A549 (cell line): ENCODE measurements at regions not wholly inside any gene's neighbourhood (a gene's known extent, or its start where the extent isn't known, plus 50 kb on each side); places are given as distances from the start of the nearest gene placed in this dataset.

Experiments
- ATAC-seq, 2 experiments: fragments of 200-7000 bp in 1 of 2; fragments of >200 bp in 1 of 2; cut with Nextera tagmentation in 1 of 2; cut with Tn5 transposase in 1 of 2; 3 replicates each; pipeline versions ENCODE4 v1.8.0 to v1.9.1; 2018 to 2020; ENCODE audit warnings: mild to moderate bottlenecking in 1 of 2, moderate library complexity in 1 of 2
- CTCF ChIA-PET: fragments of 300-600 bp; sonication (Branson Sonifier 250); formaldehyde crosslinking; extraction: SDS; loops from one replicate; lab custom pipeline; 2021; ENCODE audit warnings: antibody characterized with exemption, inconsistent platforms; lab: Yijun Ruan, JAX
- POLR2A ChIA-PET: fragments of 350-600 bp; formaldehyde crosslinking; extraction: SDS; loops from one replicate; lab custom pipeline; 2021; ENCODE audit warnings: antibody characterized with exemption, inconsistent platforms; lab: Yijun Ruan, JAX
- DNase-seq, 2 experiments: peaks; one replicate each; pipeline versions ENCODE4 v3.0.0 to v3.0.0-alpha.2; 2011 to 2016; ENCODE audit warnings: low read depth in 1 of 2, low spot score in 1 of 2
- FAIRE-seq: peaks from 2 replicates; lab custom pipeline; 2011; peaks lifted over from hg19 to GRCh38; lab: Jason Lieb, UNC
- H3K27ac ChIP-seq, 2 experiments: fragments of >200 bp; sonication (Bioruptor Twin); formaldehyde crosslinking; 3 replicates each; pipeline ENCODE4 v1.5.1; 2016 to 2017
- H3K4me1 ChIP-seq: fragments of >200 bp; sonication (Bioruptor Twin); formaldehyde crosslinking; 3 replicates; pipeline ENCODE4 v1.6.1; 2016
- H3K4me2 ChIP-seq: fragments of >200 bp; sonication (Bioruptor Twin); formaldehyde crosslinking; 3 replicates; pipeline ENCODE4 v1.6.1; 2016
- H3K4me3 ChIP-seq: fragments of >200 bp; sonication (Bioruptor Twin); formaldehyde crosslinking; 3 replicates; pipeline ENCODE4 v1.5.1; 2016
- H3K9me3 ChIP-seq: fragments of >200 bp; sonication (Bioruptor Twin); formaldehyde crosslinking; 3 replicates; pipeline ENCODE4 v1.6.1; 2016
- BHLHE40 ChIP-seq: IDR thresholded peaks from 2 replicates; pipeline ENCODE4 v1.6.1; 2012; ENCODE audit warnings: low read depth, low read length, inconsistent platforms
- CHD2 ChIP-seq: fragments of 150-350 bp; IDR thresholded peaks from 2 replicates; pipeline ENCODE4 v1.6.1; 2014; ENCODE audit warnings: low read length; ENCODE audit not compliant: partially characterized antibody
- CHD4 ChIP-seq: fragments of 200-600 bp; sonication (generic); IDR thresholded peaks from 2 replicates; pipeline ENCODE4 v1.6.1; 2016; ENCODE audit warnings: antibody characterized with exemption, mild to moderate bottlenecking, borderline replicate concordance
- E2F6 ChIP-seq: IDR thresholded peaks from 2 replicates; pipeline ENCODE4 v1.6.1; 2012; ENCODE audit warnings: low read depth, borderline replicate concordance
- EHF ChIP-seq: fragments of 250-450 bp; sonication (Bioruptor Pico); IDR thresholded peaks from 2 replicates; pipeline ENCODE4 v1.5.0; 2020; ENCODE audit warnings: mild to moderate bottlenecking
- EP300 ChIP-seq, 2 experiments: fragments of >200 bp; sonication (Bioruptor Twin); formaldehyde crosslinking; IDR thresholded peaks; 2 replicates in 1 of 2; 3 replicates in 1 of 2; pipeline ENCODE4 v1.6.1; 2016 to 2017
- HEYL ChIP-seq: fragments of 250-450 bp; sonication (Bioruptor Pico); IDR thresholded peaks from 2 replicates; pipeline ENCODE4 v1.8.0; 2021; ENCODE audit warnings: mild to moderate bottlenecking, moderate library complexity
- HOXB13 ChIP-seq: fragments of 250-450 bp; sonication (Bioruptor Pico); IDR thresholded peaks from 2 replicates; pipeline ENCODE4 v1.5.0; 2020; ENCODE audit warnings: low read depth, mild to moderate bottlenecking, moderate library complexity
- JUN ChIP-seq, 2 experiments: fragments of >200 bp; sonication (Bioruptor Twin); formaldehyde crosslinking; IDR thresholded peaks; 2 replicates in 1 of 2; 3 replicates in 1 of 2; pipeline ENCODE4 v1.6.1; 2016 to 2017
- KDM5A ChIP-seq: fragments of 200-600 bp; sonication (generic); IDR thresholded peaks from 2 replicates; pipeline ENCODE4 v1.6.1; 2016; ENCODE audit warnings: antibody characterized with exemption, mild to moderate bottlenecking
- MAFK ChIP-seq: fragments of 450-650 bp; IDR thresholded peaks from 2 replicates; pipeline ENCODE4 v1.6.1; 2014; ENCODE audit not compliant: partially characterized antibody
- NR3C1 ChIP-seq: fragments of >200 bp; sonication (Bioruptor Twin); formaldehyde crosslinking; IDR thresholded peaks from 3 replicates; pipeline ENCODE4 v1.6.1; 2017
- POLR2A ChIP-seq: IDR thresholded peaks from 2 replicates; pipeline ENCODE4 v1.6.1; 2012; ENCODE audit warnings: mild to moderate bottlenecking, low read length
- RAD21 ChIP-seq, 2 experiments: fragments of >200 bp in 1 of 2; sonication (Bioruptor Twin) in 1 of 2; formaldehyde crosslinking in 1 of 2; IDR thresholded peaks in 1 of 2; conservative IDR thresholded peaks in 1 of 2; 2 replicates in 1 of 2; 3 replicates in 1 of 2; pipeline ENCODE4 v1.6.1; 2012 to 2018; ENCODE audit warnings: inconsistent platforms in 1 of 2
- RFX5 ChIP-seq: fragments of 450-650 bp; IDR thresholded peaks from 2 replicates; pipeline ENCODE4 v1.7.1; 2014; ENCODE audit warnings: antibody characterized with exemption, mild to moderate bottlenecking, moderate library complexity
- TP53 ChIP-seq: fragments of 250-450 bp; sonication (Bioruptor Pico); IDR thresholded peaks from 2 replicates; pipeline ENCODE4 v1.5.0; 2021; ENCODE audit warnings: mild to moderate bottlenecking, moderate library complexity
- ZC3H11A ChIP-seq: fragments of 450-650 bp; IDR thresholded peaks from 2 replicates; pipeline ENCODE4 v1.6.1; 2014; ENCODE audit warnings: antibody characterized with exemption, mild to moderate bottlenecking
- ZNF302 ChIP-seq: fragments of 250-450 bp; sonication (Bioruptor Pico); IDR thresholded peaks from 2 replicates; pipeline ENCODE4 v1.9.0; 2021; ENCODE audit warnings: inconsistent platforms, mild to moderate bottlenecking, moderate library complexity
- ZSCAN20 ChIP-seq: fragments of 250-450 bp; sonication (Bioruptor Pico); IDR thresholded peaks from 2 replicates; pipeline ENCODE4 v1.8.0; 2022; ENCODE audit warnings: mild to moderate bottlenecking, moderate library complexity
- WGBS: methylation state at CpG from one replicate; pipeline ENCODE4 v1.1.6; 2017; ENCODE audit errors: missing lambda C conversion rate; 5-methylcytosine and 5-hydroxymethylcytosine counted together
- TF ChIP-seq, protein P1 (sequence below): fragments of >200 bp; sonication (Bioruptor Twin); formaldehyde crosslinking; IDR thresholded peaks from 2 replicates; pipeline ENCODE4 v1.6.1; 2016
- TF ChIP-seq, protein P2 (sequence below): fragments of 200-600 bp; sonication (generic); IDR thresholded peaks from 2 replicates; pipeline ENCODE4 v1.6.1; 2016; ENCODE audit warnings: antibody characterized with exemption, mild to moderate bottlenecking, moderate library complexity
- TF ChIP-seq, protein P3 (sequence below): IDR thresholded peaks from 2 replicates; pipeline ENCODE4 v1.6.1; 2012
- TF ChIP-seq, protein P4 (sequence below): fragments of 150-350 bp; IDR thresholded peaks from 2 replicates; pipeline ENCODE4 v1.6.1; 2014; ENCODE audit warnings: low read depth, mild to moderate bottlenecking, low read length

DNA sequence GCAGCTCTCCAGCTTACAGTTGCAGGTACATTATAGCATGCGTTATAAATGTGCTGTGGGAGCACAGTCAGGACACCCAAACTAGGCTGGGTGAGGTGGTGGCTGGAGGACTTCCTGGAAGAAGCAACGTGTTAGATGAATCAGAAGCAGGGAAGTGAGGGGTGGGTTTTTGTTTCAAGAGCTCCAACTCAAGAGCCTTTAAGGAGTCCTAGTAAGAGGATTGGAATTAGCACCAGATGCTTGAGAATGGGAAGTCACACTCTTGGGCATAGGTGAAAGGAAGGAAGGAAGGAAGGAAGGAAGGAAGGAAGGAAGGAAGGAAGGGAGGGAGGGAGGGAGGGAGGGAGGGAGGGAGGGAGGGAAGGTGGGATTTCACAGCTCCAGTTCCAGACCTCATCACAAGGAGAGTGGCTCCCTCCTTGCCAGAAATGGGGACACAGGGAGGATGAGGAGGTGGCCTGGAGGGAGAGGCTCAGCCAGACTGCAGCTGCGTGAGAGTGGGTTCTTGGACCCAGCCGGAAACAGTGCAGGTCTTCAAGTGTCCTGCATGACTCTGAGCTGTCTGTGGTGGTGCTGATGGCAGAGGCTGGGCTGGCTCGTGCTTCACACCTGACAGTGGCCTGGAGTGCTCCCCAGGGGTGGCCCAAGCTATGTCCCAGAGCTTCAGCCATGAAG is 115.7 kb upstream of the GSC start:
- ChIA-PET CTCF (interaction anchor here (1.0 kb wide), 1 partner anchor 31 kb away, joined by 3 read pairs; no protein-coding TSS in a partner anchor), POLR2A (no interaction called here)
- Histone ChIP-seq H3K27ac (no peak overlapping the region), H3K4me1 (no peaks in the 10 kb centered on the region), H3K4me2 (no peak overlapping the region), H3K9me3 (no peaks in the 10 kb centered on the region), H3K4me3 (no peak overlapping the region)
- FAIRE-seq (no peak), DNase-seq (no peak), ATAC-seq (no peak)
- 21% methylated on average over 5 of the region's 5 CpGs for WGBS
- TF ChIP-seq ZNF302 = no peak
- no peak for TF ChIP-seq JUN (IDR thresholded peaks at IDR 0.05)
- TF ChIP-seq, protein P1, sequence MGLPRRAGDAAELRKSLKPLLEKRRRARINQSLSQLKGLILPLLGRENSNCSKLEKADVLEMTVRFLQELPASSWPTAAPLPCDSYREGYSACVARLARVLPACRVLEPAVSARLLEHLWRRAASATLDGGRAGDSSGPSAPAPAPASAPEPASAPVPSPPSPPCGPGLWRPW = no peak
- TF ChIP-seq, protein P2, sequence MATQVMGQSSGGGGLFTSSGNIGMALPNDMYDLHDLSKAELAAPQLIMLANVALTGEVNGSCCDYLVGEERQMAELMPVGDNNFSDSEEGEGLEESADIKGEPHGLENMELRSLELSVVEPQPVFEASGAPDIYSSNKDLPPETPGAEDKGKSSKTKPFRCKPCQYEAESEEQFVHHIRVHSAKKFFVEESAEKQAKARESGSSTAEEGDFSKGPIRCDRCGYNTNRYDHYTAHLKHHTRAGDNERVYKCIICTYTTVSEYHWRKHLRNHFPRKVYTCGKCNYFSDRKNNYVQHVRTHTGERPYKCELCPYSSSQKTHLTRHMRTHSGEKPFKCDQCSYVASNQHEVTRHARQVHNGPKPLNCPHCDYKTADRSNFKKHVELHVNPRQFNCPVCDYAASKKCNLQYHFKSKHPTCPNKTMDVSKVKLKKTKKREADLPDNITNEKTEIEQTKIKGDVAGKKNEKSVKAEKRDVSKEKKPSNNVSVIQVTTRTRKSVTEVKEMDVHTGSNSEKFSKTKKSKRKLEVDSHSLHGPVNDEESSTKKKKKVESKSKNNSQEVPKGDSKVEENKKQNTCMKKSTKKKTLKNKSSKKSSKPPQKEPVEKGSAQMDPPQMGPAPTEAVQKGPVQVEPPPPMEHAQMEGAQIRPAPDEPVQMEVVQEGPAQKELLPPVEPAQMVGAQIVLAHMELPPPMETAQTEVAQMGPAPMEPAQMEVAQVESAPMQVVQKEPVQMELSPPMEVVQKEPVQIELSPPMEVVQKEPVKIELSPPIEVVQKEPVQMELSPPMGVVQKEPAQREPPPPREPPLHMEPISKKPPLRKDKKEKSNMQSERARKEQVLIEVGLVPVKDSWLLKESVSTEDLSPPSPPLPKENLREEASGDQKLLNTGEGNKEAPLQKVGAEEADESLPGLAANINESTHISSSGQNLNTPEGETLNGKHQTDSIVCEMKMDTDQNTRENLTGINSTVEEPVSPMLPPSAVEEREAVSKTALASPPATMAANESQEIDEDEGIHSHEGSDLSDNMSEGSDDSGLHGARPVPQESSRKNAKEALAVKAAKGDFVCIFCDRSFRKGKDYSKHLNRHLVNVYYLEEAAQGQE = no peak
- no peak for TF ChIP-seq EHF (CRISPR knock-in tag)
- no peak for TF ChIP-seq MAFK
- TF ChIP-seq TP53 (CRISPR knock-in tag) = no peak
- no peak for TF ChIP-seq ZC3H11A
- TF ChIP-seq BHLHE40 = no peak
- no peak for TF ChIP-seq ZSCAN20
- TF ChIP-seq NR3C1 = no peak
- no peak for TF ChIP-seq KDM5A
- TF ChIP-seq, protein P3, sequence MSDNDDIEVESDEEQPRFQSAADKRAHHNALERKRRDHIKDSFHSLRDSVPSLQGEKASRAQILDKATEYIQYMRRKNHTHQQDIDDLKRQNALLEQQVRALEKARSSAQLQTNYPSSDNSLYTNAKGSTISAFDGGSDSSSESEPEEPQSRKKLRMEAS = no peak
- no peak for TF ChIP-seq RFX5
- no peak for TF ChIP-seq HOXB13 (CRISPR knock-in tag)
- TF ChIP-seq, all 56 proteins: peak for 0

GRCh38 chr14:94884616-94885230 is 114.8 kb upstream of the GSC start:
- 51% methylated on average over 19 of the region's 19 CpGs for WGBS

More at GRCh38 chr14:94884616-94885230, 114.8 kb upstream of the GSC start:
- CTCF ChIA-PET = no interaction called here
- DNase-seq = no peak
- POLR2A ChIA-PET = no interaction called here
- no peak overlapping the region for H3K4me3 ChIP-seq
- TF ChIP-seq, protein P1 = no peak
- TF ChIP-seq HEYL = no peak
- TF ChIP-seq CHD2 = no peak
- no peak for TF ChIP-seq E2F6
- no peak for TF ChIP-seq RAD21 (conservative IDR thresholded peaks at IDR 0.05 in 1 of 2, IDR thresholded peaks at IDR 0.05 in 1 of 2)
- TF ChIP-seq, protein P4, sequence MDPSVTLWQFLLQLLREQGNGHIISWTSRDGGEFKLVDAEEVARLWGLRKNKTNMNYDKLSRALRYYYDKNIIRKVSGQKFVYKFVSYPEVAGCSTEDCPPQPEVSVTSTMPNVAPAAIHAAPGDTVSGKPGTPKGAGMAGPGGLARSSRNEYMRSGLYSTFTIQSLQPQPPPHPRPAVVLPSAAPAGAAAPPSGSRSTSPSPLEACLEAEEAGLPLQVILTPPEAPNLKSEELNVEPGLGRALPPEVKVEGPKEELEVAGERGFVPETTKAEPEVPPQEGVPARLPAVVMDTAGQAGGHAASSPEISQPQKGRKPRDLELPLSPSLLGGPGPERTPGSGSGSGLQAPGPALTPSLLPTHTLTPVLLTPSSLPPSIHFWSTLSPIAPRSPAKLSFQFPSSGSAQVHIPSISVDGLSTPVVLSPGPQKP = no peak
- no peak for TF ChIP-seq EP300 (IDR thresholded peaks at IDR 0.05)
- TF ChIP-seq ZSCAN20 = no peak
- no peak for TF ChIP-seq POLR2A
- TF ChIP-seq CHD4 = no peak
- no peaks in the 10 kb centered on the region for H3K9me3 ChIP-seq
- H3K4me1 ChIP-seq = no peaks in the 10 kb centered on the region
- no peak for FAIRE-seq
- ATAC-seq = no peak
- no peak overlapping the region for H3K4me2 ChIP-seq
- H3K27ac ChIP-seq = no peak overlapping the region
